Caco-2 (cell line): ENCODE measurements at regions not wholly inside any gene's neighbourhood (a gene's known extent, or its start where the extent isn't known, plus 50 kb on each side); places are given as distances from the start of the nearest gene placed in this dataset.

Experiments used
- BruUV-seq: library from RNA; stranded (reverse); fragments of 400-500 nt; replicated peaks from 2 replicates; lab custom pipeline; 2021; lab: Mats Ljungman, UMichigan
- CTCF ChIA-PET: fragments of 300-600 bp; sonication (Branson Sonifier 250); formaldehyde crosslinking; loops from one replicate; lab custom pipeline; 2022; ENCODE audit warnings: antibody characterized with exemption; lab: Charles Lee
- POLR2A ChIA-PET: fragments of 300-600 bp; sonication (Branson Sonifier 250); formaldehyde crosslinking; loops from one replicate; lab custom pipeline; 2022; ENCODE audit warnings: antibody characterized with exemption; lab: Charles Lee
- DNase-seq, 2 experiments: peaks; one replicate each; pipeline versions ENCODE4 v3.0.0 to v3.0.0-alpha.2; 2020 to 2022
- H3K27me3 ChIP-seq: replicated peaks from 2 replicates; pipeline ENCODE4 v1.6.0; 2011; ENCODE audit warnings: low read length; ENCODE audit not compliant: control insufficient read depth, insufficient read depth
- H3K36me3 ChIP-seq: 2 replicates; pipeline ENCODE4 v1.5.1; 2011; ENCODE audit warnings: low read length; ENCODE audit not compliant: control insufficient read depth, insufficient read depth
- H3K4me1 ChIP-seq: fragments of 250-450 bp; sonication (Bioruptor Pico); 2 replicates; pipeline ENCODE4 v1.5.1; 2020; ENCODE audit warnings: mild to moderate bottlenecking
- H3K4me3 ChIP-seq: 2 replicates; pipeline ENCODE4 v1.5.1; 2011; ENCODE audit warnings: low read depth, mild to moderate bottlenecking, control low read depth, low read length
- H3K9me3 ChIP-seq: fragments of 250-450 bp; sonication (Bioruptor Pico); 2 replicates; pipeline ENCODE4 v1.5.1; 2020; ENCODE audit warnings: mild to moderate bottlenecking, moderate library complexity
- H3K27ac Mint-ChIP-seq: one replicate; pipeline ENCODE4 v1.8.0; 2022; ENCODE audit warnings: mixed read lengths; ENCODE audit not compliant: unreplicated experiment
- H3K27me3 Mint-ChIP-seq: one replicate; pipeline ENCODE4 v1.8.0; 2022; ENCODE audit warnings: mixed read lengths; ENCODE audit not compliant: insufficient read depth, unreplicated experiment
- H3K36me3 Mint-ChIP-seq: one replicate; pipeline ENCODE4 v1.8.0; 2022; ENCODE audit warnings: mild to moderate bottlenecking, mixed read lengths; ENCODE audit not compliant: insufficient read depth, unreplicated experiment
- H3K4me1 Mint-ChIP-seq: one replicate; pipeline ENCODE4 v1.8.0; 2022; ENCODE audit warnings: low read depth, mixed read lengths; ENCODE audit not compliant: unreplicated experiment
- H3K4me3 Mint-ChIP-seq: one replicate; pipeline ENCODE4 v1.8.0; 2022; ENCODE audit warnings: mild to moderate bottlenecking, moderate library complexity, mixed read lengths; ENCODE audit not compliant: unreplicated experiment
- H3K9me3 Mint-ChIP-seq: one replicate; pipeline ENCODE4 v1.8.0; 2022; ENCODE audit warnings: mixed read lengths; ENCODE audit not compliant: unreplicated experiment
- CTCF ChIP-seq, 2 experiments: fragments of 200-600 bp in 1 of 2; IDR thresholded peaks; 1 replicate in 1 of 2; 2 replicates in 1 of 2; pipeline versions ENCODE4 v1.5.1 to v1.8.0; 2011 to 2022; ENCODE audit warnings: antibody characterized with exemption in 1 of 2, control low read depth in 1 of 2, inconsistent platforms in 1 of 2, low read depth in 1 of 2, low read length in 1 of 2, mild to moderate bottlenecking in 1 of 2, moderate library complexity in 1 of 2; ENCODE audit not compliant: insufficient read depth in 1 of 2, severe bottlenecking in 1 of 2, unreplicated experiment in 1 of 2
- intact Hi-C: fragments of 100-400 bp; cut with micrococcal nuclease; formaldehyde crosslinking; loops from one replicate; pipeline ENCODE4 v1.10.0; 2022; ENCODE audit not compliant: unreplicated experiment

GRCh38 chr5:67964619-67965018, 250.9 kb upstream of the PIK3R1 start:
- Histone ChIP-seq H3K9me3 (no peaks in the 10 kb centered on the region), H3K4me3 (no peak overlapping the region), H3K27me3 (no peaks in the 10 kb centered on the region), H3K4me1 (peaks cover 23% of the 10 kb centered on the region), H3K36me3 (no peaks in the 10 kb centered on the region)
- ChIA-PET CTCF (no interaction called here), POLR2A (no interaction called here)
- H3K4me3 Mint-ChIP-seq: no peak overlapping the region
- no TSS peak for BruUV-seq
- peaks cover 26% of the 10 kb centered on the region for H3K4me1 Mint-ChIP-seq
- no peak for TF ChIP-seq CTCF (IDR thresholded peaks at IDR 0.05; ENCODE audit: insufficient read depth in 1 of 2, low read depth in 1 of 2, low read length in 1 of 2, severe bottlenecking in 1 of 2, unreplicated experiment in 1 of 2)
- H3K9me3 Mint-ChIP-seq: no peaks in the 10 kb centered on the region
- no peak for DNase-seq
- H3K36me3 Mint-ChIP-seq: no peaks in the 10 kb centered on the region
- H3K27me3 Mint-ChIP-seq: no peaks in the 10 kb centered on the region
- H3K27ac Mint-ChIP-seq: peak overlapping the region; percentile 48
- intact Hi-C loops: loop anchor here (5.0 kb wide), 1 partner anchor 68 kb away; no protein-coding TSS in a partner anchor

DNA sequence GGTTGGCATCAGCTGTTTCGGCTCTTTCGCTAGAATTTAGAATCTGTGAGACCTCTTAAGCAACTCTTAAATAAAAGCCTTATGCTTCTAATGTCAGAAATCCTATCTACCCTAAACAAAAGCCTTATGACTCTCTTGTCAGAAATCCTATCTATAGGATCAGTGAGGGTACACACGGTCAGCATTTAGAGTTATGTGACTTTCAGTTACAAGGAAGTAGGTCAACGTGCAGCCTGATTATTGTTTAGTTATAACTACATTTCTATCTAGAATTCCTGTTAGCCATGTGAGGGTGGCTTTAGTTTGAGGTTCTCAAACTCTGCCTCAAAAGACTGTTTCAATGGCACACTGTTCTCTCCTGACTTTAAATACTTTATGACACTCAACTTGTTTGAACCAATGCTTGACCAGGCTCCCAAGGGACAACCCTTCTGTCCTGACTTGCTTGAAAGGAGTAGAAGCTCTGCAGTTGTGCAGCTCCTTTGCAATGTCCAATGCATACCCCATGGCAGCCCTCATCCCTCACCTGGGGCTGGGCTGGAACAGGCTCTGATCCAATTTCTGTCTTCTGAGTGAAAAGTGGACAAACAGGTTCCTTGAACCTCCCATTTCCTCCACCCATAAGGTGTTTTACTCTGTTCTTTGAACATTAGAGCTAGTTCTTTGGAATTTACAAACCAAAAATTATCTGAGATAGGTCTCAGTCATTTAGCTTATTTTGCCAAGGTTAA, 251.6 kb upstream of the PIK3R1 start:
- no peak overlapping the region for H3K4me3 ChIP-seq
- DNase-seq: peak in 1 of 2 experiments; percentile 20
- H3K4me1 ChIP-seq: peaks cover 23% of the 10 kb centered on the region
- no TSS peak for BruUV-seq
- H3K9me3 ChIP-seq: no peaks in the 10 kb centered on the region
- CTCF ChIA-PET: no interaction called here
- POLR2A ChIA-PET: no interaction called here
- H3K36me3 ChIP-seq: no peaks in the 10 kb centered on the region
- Mint-ChIP-seq H3K27me3 (no peaks in the 10 kb centered on the region), H3K27ac (peak overlapping the region; percentile 48), H3K4me3 (no peak overlapping the region), H3K9me3 (no peaks in the 10 kb centered on the region), H3K4me1 (peaks cover 26% of the 10 kb centered on the region), H3K36me3 (no peaks in the 10 kb centered on the region)
- TF ChIP-seq CTCF (IDR thresholded peaks at IDR 0.05; ENCODE audit: insufficient read depth in 1 of 2, low read depth in 1 of 2, low read length in 1 of 2, severe bottlenecking in 1 of 2, unreplicated experiment in 1 of 2): no peak
- intact Hi-C loops: loop anchor here (5.0 kb wide), 1 partner anchor 68 kb away; no protein-coding TSS in a partner anchor
- no peaks in the 10 kb centered on the region for H3K27me3 ChIP-seq

DNA sequence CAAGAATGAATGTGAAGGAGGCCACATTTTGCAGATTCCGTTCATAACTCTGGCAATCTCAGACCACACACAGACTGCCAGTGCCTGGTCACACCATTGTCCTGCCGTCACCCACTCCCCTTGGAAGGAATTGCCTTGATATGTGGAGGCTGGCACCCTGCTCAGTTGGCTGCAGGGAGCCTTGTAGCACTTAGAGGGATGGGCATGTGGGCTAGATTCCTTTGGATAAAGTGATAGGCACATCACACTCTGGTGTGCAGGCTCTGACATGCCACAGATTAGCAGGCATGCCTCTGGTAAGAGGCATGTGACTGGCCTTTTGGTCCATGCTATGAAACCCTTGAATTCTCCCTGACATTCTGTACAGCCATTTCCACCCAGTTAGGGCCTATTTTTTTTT, 254.6 kb upstream of the PIK3R1 start:
- H3K4me3 ChIP-seq: no peak overlapping the region
- TF ChIP-seq CTCF (IDR thresholded peaks at IDR 0.05; ENCODE audit: insufficient read depth in 1 of 2, low read depth in 1 of 2, low read length in 1 of 2, severe bottlenecking in 1 of 2, unreplicated experiment in 1 of 2): no peak
- no peak overlapping the region for H3K27ac Mint-ChIP-seq
- peaks cover 18% of the 10 kb centered on the region for H3K4me1 ChIP-seq
- no peak for DNase-seq
- H3K9me3 Mint-ChIP-seq: peaks cover 9% of the 10 kb centered on the region
- peaks cover 24% of the 10 kb centered on the region for H3K4me1 Mint-ChIP-seq
- H3K36me3 Mint-ChIP-seq: no peaks in the 10 kb centered on the region
- POLR2A ChIA-PET: no interaction called here
- no peak overlapping the region for H3K4me3 Mint-ChIP-seq
- no peaks in the 10 kb centered on the region for H3K9me3 ChIP-seq
- intact Hi-C loops: loop anchor here (5.0 kb wide), 1 partner anchor 71 kb away; no protein-coding TSS in a partner anchor
- no peaks in the 10 kb centered on the region for H3K27me3 ChIP-seq
- no peaks in the 10 kb centered on the region for H3K27me3 Mint-ChIP-seq
- H3K36me3 ChIP-seq: no peaks in the 10 kb centered on the region
- CTCF ChIA-PET: no interaction called here
- no TSS peak for BruUV-seq
